GM06990 (cell line): ENCODE measurements at regions not wholly inside any gene's neighbourhood (a gene's known extent, or its start where the extent isn't known, plus 50 kb on each side); places are given as distances from the start of the nearest gene placed in this dataset.

Experiments used
- DNase-seq: peaks from one replicate; pipeline ENCODE4 v3.0.0-alpha.2; 2011; ENCODE audit not compliant: insufficient read length; ENCODE audit errors: extremely low read depth
- H3K27me3 ChIP-seq: replicated peaks from 2 replicates; pipeline ENCODE4 v1.6.0; 2011; ENCODE audit warnings: low read length; ENCODE audit not compliant: control insufficient read depth, insufficient read depth
- H3K36me3 ChIP-seq: 2 replicates; pipeline ENCODE4 v1.5.1; 2011; ENCODE audit warnings: low read length; ENCODE audit not compliant: control insufficient read depth, insufficient read depth
- H3K4me3 ChIP-seq: replicated peaks from 2 replicates; pipeline ENCODE4 v1.5.1; 2011; ENCODE audit warnings: low read depth, mild to moderate bottlenecking, control low read depth, low read length
- TF ChIP-seq, protein P1 (sequence below): IDR thresholded peaks from 2 replicates; pipeline ENCODE4 v1.5.1; 2011; ENCODE audit warnings: low read length, control low read depth, mild to moderate bottlenecking, inconsistent platforms; ENCODE audit not compliant: insufficient read depth, poor library complexity, severe bottlenecking

DNA sequence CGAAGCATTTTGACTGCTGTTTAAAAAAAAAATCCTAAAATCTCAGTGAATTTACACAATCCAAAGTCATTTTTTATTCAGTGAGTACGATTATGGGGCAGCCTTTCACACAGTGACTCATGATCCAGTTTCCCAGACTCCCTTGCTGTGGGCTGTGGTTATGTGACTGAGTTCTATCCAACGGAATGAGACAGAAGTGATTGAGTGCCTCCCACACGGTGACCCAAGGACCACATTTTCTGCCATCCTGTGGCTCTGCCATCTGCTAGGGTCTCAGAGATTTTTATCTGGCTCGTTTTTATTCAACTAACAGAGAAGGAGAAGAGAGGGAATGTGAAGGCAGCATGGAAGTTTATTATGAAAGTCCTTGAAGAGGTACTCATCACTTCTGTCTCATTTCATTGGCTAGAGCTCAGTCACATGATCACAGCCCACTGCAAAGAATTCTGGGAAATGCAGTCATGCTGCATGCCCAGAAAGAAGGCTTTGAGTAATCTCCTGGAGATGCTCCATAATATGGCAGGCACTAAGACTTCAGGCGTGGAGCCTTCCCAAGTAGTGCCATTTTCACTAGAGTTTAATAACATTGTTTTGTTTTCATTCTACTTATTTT, 999.4 kb downstream of the UQCRFS1 start:
- no peaks in the 10 kb centered on the region for H3K36me3 ChIP-seq
- TF ChIP-seq, protein P1, sequence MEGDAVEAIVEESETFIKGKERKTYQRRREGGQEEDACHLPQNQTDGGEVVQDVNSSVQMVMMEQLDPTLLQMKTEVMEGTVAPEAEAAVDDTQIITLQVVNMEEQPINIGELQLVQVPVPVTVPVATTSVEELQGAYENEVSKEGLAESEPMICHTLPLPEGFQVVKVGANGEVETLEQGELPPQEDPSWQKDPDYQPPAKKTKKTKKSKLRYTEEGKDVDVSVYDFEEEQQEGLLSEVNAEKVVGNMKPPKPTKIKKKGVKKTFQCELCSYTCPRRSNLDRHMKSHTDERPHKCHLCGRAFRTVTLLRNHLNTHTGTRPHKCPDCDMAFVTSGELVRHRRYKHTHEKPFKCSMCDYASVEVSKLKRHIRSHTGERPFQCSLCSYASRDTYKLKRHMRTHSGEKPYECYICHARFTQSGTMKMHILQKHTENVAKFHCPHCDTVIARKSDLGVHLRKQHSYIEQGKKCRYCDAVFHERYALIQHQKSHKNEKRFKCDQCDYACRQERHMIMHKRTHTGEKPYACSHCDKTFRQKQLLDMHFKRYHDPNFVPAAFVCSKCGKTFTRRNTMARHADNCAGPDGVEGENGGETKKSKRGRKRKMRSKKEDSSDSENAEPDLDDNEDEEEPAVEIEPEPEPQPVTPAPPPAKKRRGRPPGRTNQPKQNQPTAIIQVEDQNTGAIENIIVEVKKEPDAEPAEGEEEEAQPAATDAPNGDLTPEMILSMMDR = no peak
- no peaks in the 10 kb centered on the region for H3K27me3 ChIP-seq
- no peak overlapping the region for H3K4me3 ChIP-seq
- DNase-seq = no peak

DNA sequence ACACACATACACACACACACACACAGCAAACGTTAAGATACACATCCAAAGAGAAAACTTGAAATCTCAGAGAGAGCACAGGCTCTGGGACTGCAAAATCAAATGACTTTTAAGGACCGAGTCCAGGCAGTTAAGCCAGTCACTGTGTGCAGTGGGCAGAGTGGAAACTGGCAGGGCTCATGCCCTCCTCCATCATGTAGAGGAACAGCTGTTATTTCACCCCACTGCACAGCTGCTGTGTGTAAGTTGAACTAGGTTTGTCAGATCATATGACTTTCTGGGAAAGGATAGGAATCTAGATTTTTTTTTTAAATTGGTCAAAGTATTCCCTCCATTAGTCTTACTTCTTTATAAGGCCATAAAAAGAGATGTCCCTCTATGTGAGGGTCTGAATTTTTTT, 1002.1 kb downstream of the UQCRFS1 start:
- TF ChIP-seq, protein P1 = no peak
- no peak for DNase-seq
- Histone ChIP-seq H3K4me3 (no peak overlapping the region), H3K36me3 (no peaks in the 10 kb centered on the region), H3K27me3 (no peaks in the 10 kb centered on the region)

DNA sequence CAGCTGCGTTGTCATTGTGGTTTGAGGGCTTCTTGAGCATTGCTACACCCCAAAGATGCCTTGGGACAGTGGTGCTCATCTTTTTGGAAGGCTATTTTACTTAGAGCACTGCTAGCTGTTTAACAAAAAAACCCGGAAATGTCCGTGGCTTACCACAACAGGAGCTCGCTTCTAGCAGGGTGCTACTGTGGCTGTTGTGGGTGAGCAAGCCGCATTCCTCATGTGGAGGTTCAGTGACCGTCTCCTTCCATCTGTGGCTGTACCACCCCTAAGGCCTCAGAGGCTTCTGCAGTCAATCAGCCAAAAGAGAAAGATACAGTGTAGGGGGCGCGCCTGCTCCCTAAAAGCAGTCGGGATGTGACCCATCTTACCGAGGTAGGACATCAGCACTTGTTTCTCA, 1004.2 kb downstream of the UQCRFS1 start:
- no peaks in the 10 kb centered on the region for H3K27me3 ChIP-seq
- TF ChIP-seq, protein P1 = no peak
- no peaks in the 10 kb centered on the region for H3K36me3 ChIP-seq
- peak; percentile 9 for DNase-seq
- no peak overlapping the region for H3K4me3 ChIP-seq

DNA sequence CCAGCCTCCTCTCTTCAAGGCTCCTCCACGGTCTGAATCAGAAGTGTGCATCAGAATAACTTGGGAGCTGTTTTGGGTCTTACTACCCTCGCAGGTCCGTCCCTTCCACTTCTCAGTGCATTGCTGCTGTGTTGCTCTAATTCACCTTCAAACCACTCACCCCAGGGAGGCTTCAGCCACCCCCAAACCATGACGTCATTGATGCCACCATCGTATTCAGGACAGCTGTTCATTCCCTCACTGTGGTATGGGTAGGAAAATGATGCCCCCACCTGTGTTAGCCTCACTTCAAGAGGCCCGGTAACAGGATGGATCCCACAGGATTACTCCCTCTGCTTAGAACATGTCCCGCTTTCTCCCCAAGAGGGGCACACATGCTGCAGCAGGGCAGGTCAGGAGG, 1005.7 kb downstream of the UQCRFS1 start:
- no peak for DNase-seq
- TF ChIP-seq, protein P1 = no peak
- Histone ChIP-seq H3K36me3 (no peaks in the 10 kb centered on the region), H3K27me3 (no peaks in the 10 kb centered on the region), H3K4me3 (no peak overlapping the region)

DNA sequence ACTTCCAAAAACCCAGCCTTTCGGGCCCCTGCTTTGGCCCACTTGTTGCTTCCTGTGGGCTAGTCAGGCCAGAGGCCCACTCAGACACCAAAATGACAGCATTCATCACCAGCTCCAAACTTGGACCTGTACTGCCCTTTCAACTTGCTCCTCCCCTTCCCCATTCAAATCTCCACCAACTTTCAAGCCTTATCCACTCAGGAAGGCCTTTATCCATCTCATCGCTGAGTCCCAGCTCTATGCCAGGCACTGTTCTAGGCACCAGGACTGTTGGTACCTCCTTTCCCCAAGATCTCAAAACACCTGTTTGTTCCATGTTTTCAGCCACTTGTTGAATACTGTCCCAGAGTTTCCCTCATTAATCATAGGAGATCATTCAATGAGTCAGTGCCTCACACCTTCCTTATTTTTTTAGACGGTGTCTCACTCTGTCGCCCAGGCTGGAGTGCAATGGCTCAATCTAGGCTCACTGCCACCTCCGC, 1011.4 kb downstream of the UQCRFS1 start:
- H3K27me3 ChIP-seq = no peaks in the 10 kb centered on the region
- TF ChIP-seq, protein P1 = no peak
- no peak overlapping the region for H3K4me3 ChIP-seq
- no peaks in the 10 kb centered on the region for H3K36me3 ChIP-seq
- no peak for DNase-seq

DNA sequence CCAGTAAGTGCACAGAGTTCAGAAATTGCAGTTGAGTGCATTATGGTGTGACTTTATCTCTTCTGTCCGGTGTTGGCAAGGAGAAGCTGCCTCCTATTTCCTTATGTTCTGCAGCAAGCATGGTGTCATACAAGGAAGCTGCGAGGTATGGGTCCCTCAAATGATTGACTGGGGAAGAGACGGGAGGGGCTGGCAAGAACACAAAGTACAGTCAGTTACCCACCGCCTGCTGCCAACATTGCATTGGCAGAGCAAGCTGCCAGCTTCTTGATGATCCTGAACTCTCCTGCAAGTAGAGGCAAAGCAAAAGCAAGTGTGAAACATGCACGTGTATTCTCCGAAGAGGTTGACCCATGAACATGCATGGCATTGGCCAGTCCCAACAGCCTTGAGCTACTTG, 1013.6 kb downstream of the UQCRFS1 start:
- no peak for DNase-seq
- Histone ChIP-seq H3K4me3 (no peak overlapping the region), H3K27me3 (no peaks in the 10 kb centered on the region), H3K36me3 (no peaks in the 10 kb centered on the region)
- TF ChIP-seq, protein P1 = no peak
